Heart left ventricle (tissue), 16 donors: ENCODE measurements at regions not wholly inside any gene's neighbourhood (a gene's known extent, or its start where the extent isn't known, plus 50 kb on each side); places are given as distances from the start of the nearest gene placed in this dataset.

ENCODE experiments used
- ATAC-seq, 4 donors: fragments of 200-7000 bp; cut with Tn5 transposase; one replicate each; pipeline ENCODE4 v1.9.1; 2020 to 2022; ENCODE audit warnings: moderate library complexity in 4 of 4, mild to moderate bottlenecking in 3 of 4, moderate number of reproducible peaks in 1 of 4
- DNase-seq, 5 donors: peaks; one replicate each; pipeline ENCODE4 v3.0.0-alpha.2; 2020
- H3K27ac ChIP-seq, 12 donors: fragments of 200-600 bp; sonication (generic) in 4 of 12; one replicate each; pipeline versions ENCODE4 v1.5.0 to v1.8.0; 2016 to 2022; ENCODE audit warnings: mild to moderate bottlenecking in 2 of 12
- H3K27me3 ChIP-seq, 9 donors: fragments of 200-600 bp; sonication (generic) in 2 of 9; one replicate each; pipeline versions ENCODE4 v1.5.1 to v1.8.0; 2016 to 2022; ENCODE audit warnings: mild to moderate bottlenecking in 3 of 9
- H3K36me3 ChIP-seq, 9 donors: fragments of 200-600 bp; sonication (generic) in 2 of 9; one replicate each; pipeline versions ENCODE4 v1.5.0 to v1.8.0; 2018 to 2022; ENCODE audit warnings: mild to moderate bottlenecking in 2 of 9
- H3K4me1 ChIP-seq, 12 donors: fragments of 200-600 bp; sonication (generic) in 4 of 12; one replicate each; pipeline versions ENCODE4 v1.5.0 to v1.8.0; 2016 to 2022; ENCODE audit warnings: mild to moderate bottlenecking in 3 of 12
- H3K4me3 ChIP-seq, 12 donors: fragments of 200-600 bp; sonication (generic) in 4 of 12; one replicate each; pipeline versions ENCODE4 v1.5.0 to v1.8.0; 2017 to 2022; ENCODE audit warnings: mild to moderate bottlenecking in 9 of 12, moderate library complexity in 4 of 12
- H3K9me3 ChIP-seq, 12 donors: fragments of 200-600 bp; sonication (generic) in 4 of 12; one replicate each; pipeline versions ENCODE4 v1.5.0 to v1.8.0; 2016 to 2022; ENCODE audit warnings: mild to moderate bottlenecking in 1 of 12
- CTCF ChIP-seq, 12 donors: fragments of 200-600 bp; sonication (generic) in 4 of 12; IDR thresholded peaks; one replicate each; pipeline versions ENCODE4 v1.5.0 to v1.8.0; 2018 to 2022; ENCODE audit warnings: antibody characterized with exemption in 12 of 12, mild to moderate bottlenecking in 5 of 12
- POLR2A ChIP-seq, 2 donors: fragments of 450-650 bp; IDR thresholded peaks; one replicate each; pipeline ENCODE4 v1.6.1; 2017; ENCODE audit warnings: antibody characterized with exemption in 2 of 2, mild to moderate bottlenecking in 2 of 2, moderate library complexity in 2 of 2
- WGBS, 4 donors: extraction: QIAGEN DNeasy Blood & Tissue Kit in 2 of 4; methylation state at CpG; one replicate each; pipeline versions ENCODE4 v1.1.5 to v1.1.7; 2013 to 2018; 5-methylcytosine and 5-hydroxymethylcytosine counted together
- intact Hi-C, 10 donors: fragments of 100-400 bp; cut with DNase I; formaldehyde crosslinking; loops; one replicate each; pipeline versions ENCODE4 v1.11.1 to v1.14.2; 2022
- donor health status: ischemic (EF 13 %, LVEDD 7.1; RV severe dilation, severe dysfunction).
- donor health status: healthy with polysubstance abuse.
- donor health status: DM: no; HTN: yes; CAD: no.
- donor health status: DM: no; HTN: no; CAD: no.
- donor health status: ischemic (EF 25% LVEDD 6.9; RV normal size, moderate dysfunction).
- donor health status: ischemic (EF 25% LVEDD 5.7; RV mildly dilated, moderate dysfunction).
- donor health status: healthy.
- donor health status: DM: yes; HTN: yes; CAD: no.
- donor health status: ischemic (EF 35%, LVEDD 5.7; RV mildly dilated, moderate dysfunction).
- donor health status: nonischemic (EF 11% LVEDD 7.7; RV severe dilation, severe dysfunction).
- donor health status: DM: yes; HTN: yes; CAD: no.
- donor health status: PGD.
- donor health status: ischemic (EF 29% LVEDD 5.4; RV normal size, mild dysfunction).
- donor health status: nonischemic (EF 23%, LVEDD 6.1; RV moderate dilation, normal function).

- ATAC-seq: no peak
- Histone ChIP-seq H3K4me3 (no peak overlapping the region), H3K4me1 (peaks cover 0 to 16% (median 5%) of the 10 kb centered on the region in 12 donors), H3K27me3 (no peaks in the 10 kb centered on the region), H3K27ac (no peak overlapping the region), H3K36me3 (no peaks in the 10 kb centered on the region), H3K9me3 (no peaks in the 10 kb centered on the region)
- no peak for TF ChIP-seq POLR2A (IDR thresholded peaks at IDR 0.05)
- no peak for TF ChIP-seq CTCF (IDR thresholded peaks at IDR 0.05)
- 68 to 80% (median 73%) methylated on average over 3 of the region's 3 CpGs for WGBS, 4 donors
- no peak for DNase-seq
- intact Hi-C loops: loop anchor here in 1 of 10 donors (10.0 kb wide), 1 partner anchor 45 kb away; no protein-coding TSS in a partner anchor
Observed at GRCh38 chr15:31839388-31839787, 190.9 kb upstream of the CHRNA7 start.

- TF ChIP-seq CTCF (IDR thresholded peaks at IDR 0.05) (no peak), POLR2A (IDR thresholded peaks at IDR 0.05) (no peak)
- H3K27ac ChIP-seq: peak overlapping the region in 9 of 12 donors; percentile 41 to 76 (median 56)
- ATAC-seq (peak; percentile 94 to 98 (median 96)), DNase-seq (peak in 4 of 5 donors; percentile 53 to 67 (median 60))
- no peaks in the 10 kb centered on the region for H3K36me3 ChIP-seq
- H3K4me3 ChIP-seq: peak overlapping the region in 3 of 12 donors; percentile 12 to 23 (median 12)
- peaks cover 0 to 16% (median 5%) of the 10 kb centered on the region in 12 donors for H3K4me1 ChIP-seq
- H3K27me3 ChIP-seq: no peaks in the 10 kb centered on the region
- intact Hi-C loops: loop anchor here in 1 of 10 donors (5.0 kb wide), 1 partner anchor 39 kb away; no protein-coding TSS in a partner anchor
- 48 to 57% (median 54%) methylated on average over 9 of the region's 9 CpGs for WGBS, 4 donors
- no peaks in the 10 kb centered on the region for H3K9me3 ChIP-seq
Observed at GRCh38 chr15:31840849-31841476, 189.4 kb upstream of the CHRNA7 start.

- no peak for DNase-seq
- Histone ChIP-seq H3K9me3 (no peaks in the 10 kb centered on the region), H3K27ac (no peak overlapping the region), H3K4me1 (peaks cover 0 to 16% (median 5%) of the 10 kb centered on the region in 12 donors), H3K4me3 (no peak overlapping the region), H3K27me3 (no peaks in the 10 kb centered on the region), H3K36me3 (no peaks in the 10 kb centered on the region)
- intact Hi-C loops: loop anchor here in 1 of 10 donors (5.0 kb wide), 1 partner anchor 40 kb away; no protein-coding TSS in a partner anchor
- ATAC-seq: no peak
- no peak for TF ChIP-seq CTCF (IDR thresholded peaks at IDR 0.05)
- no peak for TF ChIP-seq POLR2A (IDR thresholded peaks at IDR 0.05)
- 64 to 74% (median 69%) methylated on average over 4 to 6 of the region's 6 CpGs for WGBS, 4 donors
Observed at GRCh38 chr15:31842532-31843195, 187.7 kb upstream of the CHRNA7 start.

GRCh38 chr15:31843426-31844055 lies 186.8 kb upstream of the CHRNA7 start:
- no peak for ATAC-seq
- Histone ChIP-seq H3K27ac (no peak overlapping the region), H3K36me3 (no peaks in the 10 kb centered on the region), H3K27me3 (no peaks in the 10 kb centered on the region), H3K4me1 (peaks cover 0 to 16% (median 5%) of the 10 kb centered on the region in 12 donors), H3K9me3 (peaks cover 0 to under 1% (median 0%) of the 10 kb centered on the region in 12 donors), H3K4me3 (no peak overlapping the region)
- WGBS, 4 donors: 67 to 77% (median 74%) methylated on average over 5 of the region's 5 CpGs
- DNase-seq: no peak
- TF ChIP-seq POLR2A (IDR thresholded peaks at IDR 0.05): no peak
- TF ChIP-seq CTCF (IDR thresholded peaks at IDR 0.05): no peak
- intact Hi-C loops: loop anchor here in 1 of 10 donors (5.0 kb wide), 1 partner anchor 41 kb away; no protein-coding TSS in a partner anchor
